ENCODE measurements at regions not wholly inside any gene's neighbourhood (a gene's known extent, or its start where the extent isn't known, plus 50 kb on each side); places are given as distances from the start of the nearest gene placed in this dataset.

GRCh38 chr5:33223563-33224284 is 217.0 kb upstream of the TARS1 start:
- H3K4me3 ChIP-seq (ENCODE audit: low read depth, low read length): no peak overlapping the region
- TF ChIP-seq, protein P1, sequence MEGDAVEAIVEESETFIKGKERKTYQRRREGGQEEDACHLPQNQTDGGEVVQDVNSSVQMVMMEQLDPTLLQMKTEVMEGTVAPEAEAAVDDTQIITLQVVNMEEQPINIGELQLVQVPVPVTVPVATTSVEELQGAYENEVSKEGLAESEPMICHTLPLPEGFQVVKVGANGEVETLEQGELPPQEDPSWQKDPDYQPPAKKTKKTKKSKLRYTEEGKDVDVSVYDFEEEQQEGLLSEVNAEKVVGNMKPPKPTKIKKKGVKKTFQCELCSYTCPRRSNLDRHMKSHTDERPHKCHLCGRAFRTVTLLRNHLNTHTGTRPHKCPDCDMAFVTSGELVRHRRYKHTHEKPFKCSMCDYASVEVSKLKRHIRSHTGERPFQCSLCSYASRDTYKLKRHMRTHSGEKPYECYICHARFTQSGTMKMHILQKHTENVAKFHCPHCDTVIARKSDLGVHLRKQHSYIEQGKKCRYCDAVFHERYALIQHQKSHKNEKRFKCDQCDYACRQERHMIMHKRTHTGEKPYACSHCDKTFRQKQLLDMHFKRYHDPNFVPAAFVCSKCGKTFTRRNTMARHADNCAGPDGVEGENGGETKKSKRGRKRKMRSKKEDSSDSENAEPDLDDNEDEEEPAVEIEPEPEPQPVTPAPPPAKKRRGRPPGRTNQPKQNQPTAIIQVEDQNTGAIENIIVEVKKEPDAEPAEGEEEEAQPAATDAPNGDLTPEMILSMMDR (IDR thresholded peaks at IDR 0.05; ENCODE audit: low read depth, low read length): no peak
- DNase-seq (ENCODE audit: low read depth, low spot score): no peak
- in situ Hi-C loops (cut with HindIII; ENCODE audit: low sequenced_read_pairs): no loop called here

- DNase-seq (ENCODE audit: low read depth, low spot score): no peak
- TF ChIP-seq, protein P1 (IDR thresholded peaks at IDR 0.05; ENCODE audit: low read depth, low read length): no peak
- in situ Hi-C loops (cut with HindIII; ENCODE audit: low sequenced_read_pairs): no loop called here
These were observed 216.3 kb upstream of the TARS1 start for GRCh38 chr5:33224285-33224961.

DNA sequence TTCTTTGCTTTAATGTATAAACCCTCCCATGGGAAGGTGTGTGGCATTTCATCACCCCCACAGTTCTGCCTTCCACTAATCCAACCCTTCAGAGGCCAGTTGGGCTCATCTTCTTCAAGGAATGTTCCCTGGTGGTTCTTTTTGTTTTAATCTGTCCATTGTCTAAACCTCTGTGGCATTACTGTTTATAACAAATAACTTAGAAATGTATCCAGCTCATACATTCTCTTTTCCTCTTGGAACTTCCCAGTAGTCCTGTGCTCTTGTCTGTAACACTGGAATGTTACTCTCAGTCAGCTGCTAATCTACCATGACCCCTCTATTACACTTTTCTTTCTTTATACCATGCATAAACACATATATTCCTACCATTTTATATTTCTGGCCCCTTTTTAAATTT is 213.5 kb upstream of the TARS1 start:
- TF ChIP-seq, protein P1 (IDR thresholded peaks at IDR 0.05; ENCODE audit: low read depth, low read length): no peak
- in situ Hi-C loops (cut with HindIII; ENCODE audit: low sequenced_read_pairs): no loop called here
- H3K4me3 ChIP-seq (ENCODE audit: low read depth, low read length): no peak overlapping the region
- no peak for DNase-seq (ENCODE audit: low read depth, low spot score)

More at GRCh38 chr5:33224285-33224961, 216.3 kb upstream of the TARS1 start:
- no peak overlapping the region for H3K4me3 ChIP-seq (ENCODE audit: low read depth, low read length)

GRCh38 chr5:33227746-33228145 is 213.0 kb upstream of the TARS1 start:
- TF ChIP-seq, protein P1 (IDR thresholded peaks at IDR 0.05; ENCODE audit: low read depth, low read length): no peak
- in situ Hi-C loops (cut with HindIII; ENCODE audit: low sequenced_read_pairs): no loop called here
- DNase-seq (ENCODE audit: low read depth, low spot score): no peak
- no peak overlapping the region for H3K4me3 ChIP-seq (ENCODE audit: low read depth, low read length)

DNA sequence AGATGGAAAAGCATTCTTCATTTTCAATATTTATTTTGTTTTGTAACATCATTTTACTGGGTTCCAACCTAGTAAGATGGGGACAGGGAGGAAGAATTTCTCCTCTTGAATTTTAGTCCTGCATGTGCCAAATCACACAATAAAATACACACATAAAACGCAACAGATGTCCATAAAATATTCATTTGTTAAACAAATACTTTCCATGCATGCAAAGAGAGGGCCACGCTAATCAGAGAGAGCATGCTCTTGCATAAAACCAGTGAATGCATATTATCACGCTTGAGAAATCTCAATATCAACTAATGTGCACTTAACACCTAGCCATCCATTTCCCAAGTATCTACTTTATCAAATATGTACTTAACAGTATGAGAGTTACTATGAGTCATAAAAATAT is 212.6 kb upstream of the TARS1 start:
- in situ Hi-C loops (cut with HindIII; ENCODE audit: low sequenced_read_pairs): no loop called here
- no peak overlapping the region for H3K4me3 ChIP-seq (ENCODE audit: low read depth, low read length)
- DNase-seq (ENCODE audit: low read depth, low spot score): no peak
- TF ChIP-seq, protein P1 (IDR thresholded peaks at IDR 0.05; ENCODE audit: low read depth, low read length): no peak

- no peak overlapping the region for H3K4me3 ChIP-seq (ENCODE audit: low read depth, low read length)
- no peak for DNase-seq (ENCODE audit: low read depth, low spot score)
- TF ChIP-seq, protein P1 (IDR thresholded peaks at IDR 0.05; ENCODE audit: low read depth, low read length): no peak
- in situ Hi-C loops (cut with HindIII; ENCODE audit: low sequenced_read_pairs): no loop called here
These were observed 211.5 kb upstream of the TARS1 start for GRCh38 chr5:33229216-33229615.
